Tibial nerve (tissue), 4 donors: ENCODE measurements at regions not wholly inside any gene's neighbourhood (a gene's known extent, or its start where the extent isn't known, plus 50 kb on each side); places are given as distances from the start of the nearest gene placed in this dataset.

ENCODE experiments used
- DNase-seq, 2 donors: peaks; one replicate each; pipeline ENCODE4 v3.0.0-alpha.2; 2019; ENCODE audit warnings: low spot score in 2 of 2
- H3K27ac ChIP-seq, 4 donors: fragments of 200-600 bp; sonication (generic) in 3 of 4; one replicate each; pipeline ENCODE4 v1.5.1; 2017 to 2019; ENCODE audit warnings: mild to moderate bottlenecking in 1 of 4
- H3K27me3 ChIP-seq, 2 donors: fragments of 200-600 bp; sonication (generic) in 1 of 2; one replicate each; pipeline versions ENCODE4 v1.5.1 to v1.6.0; 2017 to 2019
- H3K36me3 ChIP-seq, 3 donors: fragments of 200-600 bp; sonication (generic); one replicate each; pipeline ENCODE4 v1.5.1; 2018 to 2019
- H3K4me1 ChIP-seq, 4 donors: fragments of 200-600 bp; sonication (generic) in 3 of 4; one replicate each; pipeline ENCODE4 v1.5.1; 2017 to 2019
- H3K4me3 ChIP-seq, 4 donors: fragments of 200-600 bp; sonication (generic) in 3 of 4; one replicate each; pipeline ENCODE4 v1.5.1; 2017 to 2019; ENCODE audit warnings: mild to moderate bottlenecking in 1 of 4, moderate library complexity in 1 of 4
- H3K9me3 ChIP-seq, 4 donors: fragments of 200-600 bp; sonication (generic) in 3 of 4; one replicate each; pipeline ENCODE4 v1.5.1; 2017 to 2019
- CTCF ChIP-seq, 5 experiments: fragments of 200-600 bp in 3 of 5; fragments of 450-650 bp in 2 of 5; sonication (generic) in 3 of 5; IDR thresholded peaks; one replicate each; pipeline ENCODE4 v1.5.1; 2016 to 2019; ENCODE audit warnings: antibody characterized with exemption in 5 of 5, mild to moderate bottlenecking in 3 of 5, moderate library complexity in 2 of 5
- EP300 ChIP-seq, 2 donors: sonication (generic); formaldehyde crosslinking; IDR thresholded peaks; one replicate each; pipeline ENCODE4 v1.6.1; 2017; ENCODE audit warnings: antibody characterized with exemption in 2 of 2, mild to moderate bottlenecking in 1 of 2
- POLR2A ChIP-seq, 2 donors: fragments of 450-650 bp; IDR thresholded peaks; one replicate each; pipeline ENCODE4 v1.6.1; 2017; ENCODE audit warnings: antibody characterized with exemption in 2 of 2, mild to moderate bottlenecking in 2 of 2, moderate library complexity in 2 of 2
- WGBS, 2 donors: methylation state at CpG; one replicate each; pipeline ENCODE4 v1.1.5; 2018; 5-methylcytosine and 5-hydroxymethylcytosine counted together

- no peak for DNase-seq
- H3K27me3 ChIP-seq, result no peaks in the 10 kb centered on the region
- peaks cover 0 to 5% (median 0%) of the 10 kb centered on the region in 4 donors for H3K9me3 ChIP-seq
- no peaks in the 10 kb centered on the region for H3K4me1 ChIP-seq
- H3K27ac ChIP-seq, result no peak overlapping the region
- no peaks in the 10 kb centered on the region for H3K36me3 ChIP-seq
- H3K4me3 ChIP-seq, result no peak overlapping the region
- TF ChIP-seq EP300 (IDR thresholded peaks at IDR 0.05) (no peak), CTCF (IDR thresholded peaks at IDR 0.05) (no peak), POLR2A (IDR thresholded peaks at IDR 0.05) (no peak)
- 80 to 82% methylated on average over 5 of the region's 5 CpGs for WGBS, 2 donors
Measured at GRCh38 chr16:5769513-5769912, 671.9 kb upstream of the EEF2KMT start.

GRCh38 chr16:5768445-5768844 is 670.9 kb upstream of the EEF2KMT start:
- no peak overlapping the region for H3K4me3 ChIP-seq
- H3K27ac ChIP-seq, result no peak overlapping the region
- 71 to 79% methylated on average over 7 of the region's 7 CpGs for WGBS, 2 donors
- no peak for TF ChIP-seq CTCF (IDR thresholded peaks at IDR 0.05)
- TF ChIP-seq POLR2A (IDR thresholded peaks at IDR 0.05), result no peak
- TF ChIP-seq EP300 (IDR thresholded peaks at IDR 0.05), result no peak
- no peaks in the 10 kb centered on the region for H3K27me3 ChIP-seq
- no peak for DNase-seq
- peaks cover 0 to 5% (median 0%) of the 10 kb centered on the region in 4 donors for H3K9me3 ChIP-seq
- no peaks in the 10 kb centered on the region for H3K4me1 ChIP-seq
- H3K36me3 ChIP-seq, result no peaks in the 10 kb centered on the region

- Histone ChIP-seq H3K9me3 (peaks cover 0 to 8% (median 0%) of the 10 kb centered on the region in 4 donors), H3K4me1 (no peaks in the 10 kb centered on the region), H3K36me3 (no peaks in the 10 kb centered on the region), H3K27me3 (no peaks in the 10 kb centered on the region), H3K4me3 (no peak overlapping the region), H3K27ac (no peak overlapping the region)
- TF ChIP-seq EP300 (IDR thresholded peaks at IDR 0.05) (no peak), CTCF (IDR thresholded peaks at IDR 0.05) (no peak), POLR2A (IDR thresholded peaks at IDR 0.05) (no peak)
- DNase-seq, result no peak
- WGBS, 2 donors, result 65 to 68% methylated on average over 11 of the region's 11 CpGs
Measured at GRCh38 chr16:5763176-5763575, 665.6 kb upstream of the EEF2KMT start.

- WGBS, 2 donors, result 64% methylated on average over 10 of the region's 10 CpGs
- Histone ChIP-seq H3K4me1 (no peaks in the 10 kb centered on the region), H3K27me3 (no peaks in the 10 kb centered on the region), H3K36me3 (no peaks in the 10 kb centered on the region), H3K27ac (no peak overlapping the region), H3K4me3 (no peak overlapping the region), H3K9me3 (peaks cover 0 to 7% (median 0%) of the 10 kb centered on the region in 4 donors)
- TF ChIP-seq CTCF (IDR thresholded peaks at IDR 0.05), result no peak
- TF ChIP-seq POLR2A (IDR thresholded peaks at IDR 0.05), result no peak
- TF ChIP-seq EP300 (IDR thresholded peaks at IDR 0.05), result no peak
- no peak for DNase-seq
Measured at GRCh38 chr16:5762362-5762761, 664.8 kb upstream of the EEF2KMT start.

GRCh38 chr16:5761592-5761991 is 664.0 kb upstream of the EEF2KMT start:
- no peaks in the 10 kb centered on the region for H3K4me1 ChIP-seq
- TF ChIP-seq EP300 (IDR thresholded peaks at IDR 0.05) (no peak), POLR2A (IDR thresholded peaks at IDR 0.05) (no peak), CTCF (IDR thresholded peaks at IDR 0.05) (no peak)
- no peak overlapping the region for H3K4me3 ChIP-seq
- DNase-seq, result no peak
- H3K27me3 ChIP-seq, result no peaks in the 10 kb centered on the region
- WGBS, 2 donors, result 77% methylated on average over 2 of the region's 2 CpGs
- no peak overlapping the region for H3K27ac ChIP-seq
- no peaks in the 10 kb centered on the region for H3K36me3 ChIP-seq
- peaks cover 0 to 5% (median 0%) of the 10 kb centered on the region in 4 donors for H3K9me3 ChIP-seq
